Left renal pelvis (tissue), 4 donors: ENCODE measurements at regions not wholly inside any gene's neighbourhood (a gene's known extent, or its start where the extent isn't known, plus 50 kb on each side); places are given as distances from the start of the nearest gene placed in this dataset.

Experiments
- DNase-seq, 4 donors: peaks; one replicate each; pipeline ENCODE4 v3.0.0-alpha.2; 2013; ENCODE audit warnings: low read depth in 4 of 4, low spot score in 3 of 4

DNA sequence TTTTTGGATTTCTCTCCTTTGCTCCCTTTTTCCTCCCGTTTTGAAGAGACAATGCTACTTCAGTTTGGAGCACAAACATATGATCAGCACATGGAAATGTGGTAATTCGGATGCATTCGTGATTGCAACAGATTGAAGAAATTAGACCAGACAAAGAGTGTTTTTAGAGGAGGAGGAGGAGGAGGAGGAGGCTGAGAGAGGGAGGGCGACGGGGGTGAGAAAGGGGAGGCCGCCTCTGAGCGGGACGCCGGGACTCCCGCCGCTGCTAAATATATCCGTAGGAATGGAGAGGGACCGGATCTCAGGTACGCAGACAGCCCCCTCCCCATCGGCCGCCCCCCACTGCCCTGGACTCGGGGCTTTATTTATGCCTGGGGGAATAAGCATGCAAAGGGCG, 179.3 kb downstream of the SEC14L1 start:
- no peak for DNase-seq

DNA sequence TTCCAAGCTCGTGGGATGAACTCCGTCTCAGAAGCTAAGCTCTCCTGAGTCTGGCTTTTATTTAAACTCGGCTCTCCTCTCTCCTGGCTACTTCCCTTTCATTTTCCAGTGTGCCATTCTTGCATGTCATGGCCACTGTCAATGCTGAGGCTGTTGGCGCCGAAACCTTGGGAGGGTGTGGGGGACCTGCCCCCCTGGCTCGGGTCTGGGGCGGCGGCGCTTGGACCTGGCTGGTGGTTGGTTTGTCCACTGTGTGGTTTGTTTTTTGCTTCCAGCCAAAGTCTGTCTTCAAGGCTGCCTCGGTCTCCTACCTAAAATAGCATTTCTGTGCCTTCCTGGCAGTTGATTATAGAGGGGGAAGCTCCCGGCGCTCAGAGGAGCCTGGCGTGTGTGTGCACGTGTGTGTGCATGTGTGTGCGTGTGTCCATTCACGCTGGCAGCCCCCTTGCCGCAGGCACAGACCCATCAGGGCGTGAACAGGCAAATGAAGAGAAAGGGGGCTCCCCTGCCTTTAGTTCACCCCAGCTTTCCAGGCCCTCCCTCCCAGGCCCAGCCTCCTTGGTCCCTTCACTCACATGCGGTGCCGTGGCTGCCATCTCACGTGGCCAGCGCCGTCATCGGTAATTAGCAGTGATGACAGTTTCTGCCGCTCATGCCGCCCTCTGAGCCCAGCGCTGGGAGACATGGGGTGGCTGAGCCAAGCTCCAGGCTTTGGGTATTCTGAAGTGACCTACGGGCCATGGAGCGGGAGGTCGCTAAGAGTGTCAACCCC, 179.9 kb downstream of the SEC14L1 start:
- no peak for DNase-seq

- DNase-seq, result no peak
Measured at GRCh38 chr17:77321649-77322513, 181.1 kb downstream of the SEC14L1 start.

DNA sequence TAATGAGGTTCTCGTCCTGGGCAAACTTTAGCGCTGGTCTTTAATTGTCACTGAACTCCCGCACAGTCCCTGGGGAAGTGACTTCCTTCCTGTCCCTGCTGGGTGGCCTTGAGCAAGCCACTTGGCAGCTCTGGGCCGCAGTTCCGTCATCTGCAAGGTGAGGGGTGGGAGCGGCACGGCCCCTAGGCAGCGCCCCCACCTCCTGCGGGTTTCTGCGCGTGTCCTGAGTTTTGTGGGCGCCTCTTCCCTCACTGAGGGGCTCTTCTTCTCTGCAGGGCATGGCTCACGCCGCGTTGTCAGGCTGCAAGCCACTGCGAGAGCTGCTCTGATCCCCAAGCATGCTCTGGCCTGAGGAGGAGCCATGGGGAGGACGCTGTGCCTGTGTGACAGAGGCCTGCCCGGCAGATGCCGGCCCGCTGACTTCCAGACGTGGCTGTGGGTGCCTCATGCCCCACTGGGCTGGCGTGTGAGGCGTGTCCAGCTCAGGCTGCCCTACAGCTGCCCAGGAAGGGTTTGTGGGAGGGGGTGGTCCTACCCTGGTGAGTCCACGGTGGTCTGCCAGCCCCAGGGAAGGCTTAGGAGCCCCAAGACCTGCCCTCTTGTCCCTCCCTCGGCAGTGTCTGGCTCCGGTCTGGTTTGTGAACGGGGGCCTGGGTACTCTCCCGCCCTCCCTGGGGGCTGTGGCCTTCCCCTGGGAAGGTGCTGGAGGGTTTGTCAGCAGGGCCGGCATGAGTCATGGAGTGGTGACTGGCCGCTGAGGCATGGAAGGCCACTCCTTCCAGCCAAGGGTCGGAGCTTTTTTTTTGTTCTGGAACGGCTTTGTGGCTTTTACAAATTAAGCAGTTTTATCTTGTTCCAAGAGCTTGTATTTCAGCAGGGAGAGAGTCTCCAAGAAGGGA, 182.0 kb downstream of the SEC14L1 start:
- DNase-seq, result peak in 3 of 4 donors; percentile 75 to 80 (median 75)

- DNase-seq, result no peak
Measured at GRCh38 chr17:77323413-77324171, 182.8 kb downstream of the SEC14L1 start.

DNA sequence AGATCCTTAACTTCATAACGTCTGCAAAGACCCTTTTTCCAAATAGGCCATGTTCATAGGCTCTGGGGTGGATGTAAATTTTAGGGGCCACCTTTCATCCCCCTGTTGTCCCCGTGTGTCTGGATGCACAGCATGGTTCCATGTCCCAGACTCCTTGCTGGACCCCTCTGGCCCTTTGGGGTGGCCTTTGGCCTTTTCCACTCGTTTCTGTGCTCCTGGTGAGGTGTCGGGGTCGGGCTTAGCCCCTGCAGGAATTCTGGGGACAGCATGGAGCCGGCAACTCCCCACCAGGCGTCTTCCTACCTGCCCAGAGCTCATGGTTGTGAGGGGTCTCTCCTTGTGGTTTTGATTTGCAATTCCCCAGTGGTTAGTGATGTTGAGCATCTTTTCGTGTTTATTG, 183.5 kb downstream of the SEC14L1 start:
- DNase-seq, result no peak

GRCh38 chr17:77325577-77326075, 184.9 kb downstream of the SEC14L1 start:
- DNase-seq, result no peak

DNA sequence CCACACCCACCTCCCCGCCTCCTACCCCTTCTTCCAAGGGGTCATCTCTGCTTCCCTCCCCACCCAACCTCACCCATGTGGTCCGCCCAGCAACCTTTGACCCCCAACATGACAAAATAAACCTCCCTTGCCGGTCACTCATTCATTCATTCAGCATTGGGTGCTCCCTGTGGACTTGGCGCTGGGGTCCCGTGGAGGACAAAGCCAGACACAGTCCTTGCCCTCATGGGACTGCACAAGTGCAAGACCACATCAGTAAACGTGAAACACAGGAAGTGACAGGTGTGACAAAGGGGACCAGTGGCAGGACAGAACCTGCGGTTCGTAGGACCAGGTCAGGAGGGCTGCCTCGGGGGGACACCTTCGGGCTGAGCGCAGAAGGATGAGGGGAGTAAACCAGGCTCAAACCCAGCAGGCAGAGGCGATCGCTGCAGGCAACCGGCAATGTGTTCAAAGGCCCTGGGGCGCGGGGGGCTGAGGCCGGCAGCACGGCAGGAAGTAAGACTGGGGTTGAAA, 185.4 kb downstream of the SEC14L1 start:
- no peak for DNase-seq

DNA sequence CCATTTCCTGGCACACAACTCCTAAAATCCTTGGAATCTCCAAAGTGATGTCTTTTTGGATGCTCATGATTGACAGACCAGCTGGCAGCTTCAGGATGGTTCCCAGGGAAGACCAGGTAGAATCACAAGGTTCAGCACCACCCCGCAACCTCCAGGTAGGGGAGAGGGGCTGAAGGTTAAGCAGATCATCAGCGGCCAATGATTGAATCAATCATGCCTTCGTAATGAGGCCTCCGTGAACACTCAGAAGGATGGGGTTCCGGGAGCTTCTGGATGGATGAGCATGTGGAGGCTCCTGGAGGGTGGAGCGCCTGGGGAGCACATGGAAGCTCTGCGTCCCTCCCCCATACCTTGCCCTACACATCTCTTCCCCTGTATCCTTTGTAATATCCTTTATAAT, 185.9 kb downstream of the SEC14L1 start:
- no peak for DNase-seq

- DNase-seq, result no peak
Measured at GRCh38 chr17:77327181-77327565, 186.4 kb downstream of the SEC14L1 start.

DNA sequence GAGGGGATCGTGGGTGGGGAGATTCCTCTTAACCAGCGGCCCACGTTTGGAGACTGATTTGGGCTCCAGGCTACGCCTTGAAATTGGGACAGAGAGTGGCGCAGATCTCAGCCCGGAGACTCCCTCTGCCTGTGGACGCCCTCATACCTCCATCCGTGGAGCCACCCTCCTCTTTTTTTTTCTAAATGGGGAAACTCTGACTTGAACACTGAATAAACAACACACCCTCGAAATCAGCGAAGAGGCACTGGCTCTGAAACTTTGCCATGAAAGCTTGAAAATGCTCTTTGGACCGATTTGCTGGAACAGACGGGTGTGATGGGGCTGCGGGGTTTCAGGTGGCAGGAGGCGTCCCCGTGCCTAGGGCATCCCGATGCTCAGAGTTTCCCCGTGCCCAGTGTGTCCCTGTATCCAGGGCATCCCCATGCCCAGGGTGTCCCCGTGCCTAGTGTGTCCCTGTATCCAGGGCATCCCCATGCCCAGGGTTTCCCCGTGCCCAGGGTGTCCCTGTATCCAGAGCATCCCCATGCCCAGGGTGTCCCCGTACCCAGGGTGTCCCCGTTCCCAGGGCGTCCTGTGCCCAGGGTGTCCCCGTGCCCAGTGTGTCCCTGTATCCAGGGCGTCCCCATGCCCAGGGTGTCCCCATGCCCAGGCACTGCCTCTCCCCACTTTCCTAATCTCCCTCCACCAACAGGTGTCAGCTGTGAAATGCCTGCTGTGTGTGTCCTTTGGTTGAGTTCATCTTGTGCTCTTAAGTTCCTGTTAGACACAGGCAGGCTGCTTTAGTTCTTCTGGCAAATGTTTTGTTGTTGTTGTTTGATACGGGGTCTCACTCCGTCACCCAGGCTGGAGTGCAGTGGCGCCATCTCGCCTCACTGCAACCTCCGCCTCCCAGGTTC, 187.0 kb downstream of the SEC14L1 start:
- DNase-seq, result no peak

- DNase-seq, result no peak
Measured at GRCh38 chr17:77328823-77329740, 188.3 kb downstream of the SEC14L1 start.

DNA sequence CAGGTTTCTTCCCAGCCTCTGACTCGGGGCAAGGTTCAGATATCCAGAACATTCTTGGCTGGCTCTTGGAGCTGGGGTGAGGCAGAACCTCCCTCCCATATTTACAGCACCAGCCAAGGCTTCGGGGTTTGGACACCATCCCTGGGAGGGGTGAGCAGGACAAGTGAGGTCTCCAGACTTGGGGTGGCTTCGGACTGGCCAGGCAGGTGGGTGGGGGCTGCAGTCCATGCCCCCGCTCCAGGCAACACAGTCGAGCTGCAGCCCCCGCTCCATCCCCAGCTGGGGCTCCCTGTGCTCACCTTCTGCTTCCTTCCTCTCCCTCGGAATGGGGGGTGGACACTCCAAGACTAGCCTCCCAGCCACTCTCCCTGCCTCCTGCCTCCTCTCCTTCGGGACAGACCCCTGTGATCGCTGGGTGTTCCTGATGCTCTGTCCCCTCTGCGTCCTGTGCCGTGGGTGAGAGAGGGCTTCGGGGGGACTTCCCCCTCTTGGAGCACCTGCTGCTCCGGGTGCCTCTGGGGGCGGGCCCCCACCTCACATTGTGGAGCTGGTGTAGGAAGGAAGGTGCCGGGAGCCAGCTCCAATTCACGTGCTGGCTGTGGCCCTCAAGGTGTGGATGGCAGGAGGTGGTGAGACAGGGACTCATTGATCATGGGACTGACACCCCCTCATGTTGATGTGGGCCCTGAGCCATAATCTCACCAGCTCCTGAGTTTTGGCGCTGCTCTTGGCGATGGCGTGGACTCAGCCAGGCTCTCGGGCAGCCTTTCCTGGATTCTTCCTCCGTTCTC, 189.2 kb downstream of the SEC14L1 start:
- DNase-seq, result no peak

- no peak for DNase-seq
Measured at GRCh38 chr17:77330602-77331081, 189.9 kb downstream of the SEC14L1 start.

- peak in 2 of 4 donors; percentile 75 to 83 for DNase-seq
Measured at GRCh38 chr17:77331301-77331864, 190.6 kb downstream of the SEC14L1 start.
